ENCODE measurements at regions not wholly inside any gene's neighbourhood (a gene's known extent, or its start where the extent isn't known, plus 50 kb on each side); places are given as distances from the start of the nearest gene placed in this dataset.

DNA sequence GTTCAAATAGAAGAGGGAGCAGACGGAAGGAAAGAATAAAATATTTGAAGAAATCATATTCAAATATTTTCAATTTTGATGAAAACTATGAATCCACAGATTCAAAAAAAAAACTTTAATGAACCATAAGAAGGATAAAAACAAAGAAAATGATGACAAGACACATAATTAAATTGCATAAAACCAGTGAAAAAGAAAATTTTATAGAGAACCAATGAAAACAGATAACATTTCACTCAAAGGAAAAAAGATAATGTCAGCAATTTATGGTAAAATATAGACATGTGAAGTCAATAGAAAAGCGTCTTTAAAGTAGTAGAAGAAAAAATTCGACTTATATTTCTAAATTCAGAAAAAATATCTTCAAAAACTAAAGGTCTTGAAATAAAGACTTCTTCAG, 546.5 kb upstream of the ATXN7L3B start:
- TF ChIP-seq, protein P1, sequence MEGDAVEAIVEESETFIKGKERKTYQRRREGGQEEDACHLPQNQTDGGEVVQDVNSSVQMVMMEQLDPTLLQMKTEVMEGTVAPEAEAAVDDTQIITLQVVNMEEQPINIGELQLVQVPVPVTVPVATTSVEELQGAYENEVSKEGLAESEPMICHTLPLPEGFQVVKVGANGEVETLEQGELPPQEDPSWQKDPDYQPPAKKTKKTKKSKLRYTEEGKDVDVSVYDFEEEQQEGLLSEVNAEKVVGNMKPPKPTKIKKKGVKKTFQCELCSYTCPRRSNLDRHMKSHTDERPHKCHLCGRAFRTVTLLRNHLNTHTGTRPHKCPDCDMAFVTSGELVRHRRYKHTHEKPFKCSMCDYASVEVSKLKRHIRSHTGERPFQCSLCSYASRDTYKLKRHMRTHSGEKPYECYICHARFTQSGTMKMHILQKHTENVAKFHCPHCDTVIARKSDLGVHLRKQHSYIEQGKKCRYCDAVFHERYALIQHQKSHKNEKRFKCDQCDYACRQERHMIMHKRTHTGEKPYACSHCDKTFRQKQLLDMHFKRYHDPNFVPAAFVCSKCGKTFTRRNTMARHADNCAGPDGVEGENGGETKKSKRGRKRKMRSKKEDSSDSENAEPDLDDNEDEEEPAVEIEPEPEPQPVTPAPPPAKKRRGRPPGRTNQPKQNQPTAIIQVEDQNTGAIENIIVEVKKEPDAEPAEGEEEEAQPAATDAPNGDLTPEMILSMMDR (IDR thresholded peaks at IDR 0.05): no peak
- TF ChIP-seq POLR2A (IDR thresholded peaks at IDR 0.05): no peak

Measured in testis (tissue), 2 donors.